ENCODE measurements at regions not wholly inside any gene's neighbourhood (a gene's known extent, or its start where the extent isn't known, plus 50 kb on each side); places are given as distances from the start of the nearest gene placed in this dataset.

DNA sequence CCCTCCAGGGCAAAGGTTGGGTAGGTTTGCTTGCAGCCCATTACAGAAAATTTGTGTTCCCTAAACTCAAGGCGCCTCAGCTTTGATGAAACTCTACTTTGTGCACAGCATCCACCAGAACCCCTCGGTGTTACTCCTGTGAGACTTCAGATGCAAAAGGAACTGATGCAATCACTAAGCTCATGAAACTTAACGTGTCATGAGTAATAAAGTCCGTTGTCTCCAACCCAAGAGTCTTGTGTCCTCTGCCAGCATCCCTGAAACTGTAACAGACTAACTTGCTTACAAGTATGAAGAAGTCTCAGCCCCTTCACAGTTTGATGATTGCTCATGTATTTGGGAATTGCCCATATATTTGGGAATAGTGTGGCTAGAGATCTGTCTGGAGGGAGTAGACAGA, 74.8 kb upstream of the MARCHF10 start:
- ATAC-seq (no peak), DNase-seq (ENCODE audit: low spot score) (no peak)

DNA sequence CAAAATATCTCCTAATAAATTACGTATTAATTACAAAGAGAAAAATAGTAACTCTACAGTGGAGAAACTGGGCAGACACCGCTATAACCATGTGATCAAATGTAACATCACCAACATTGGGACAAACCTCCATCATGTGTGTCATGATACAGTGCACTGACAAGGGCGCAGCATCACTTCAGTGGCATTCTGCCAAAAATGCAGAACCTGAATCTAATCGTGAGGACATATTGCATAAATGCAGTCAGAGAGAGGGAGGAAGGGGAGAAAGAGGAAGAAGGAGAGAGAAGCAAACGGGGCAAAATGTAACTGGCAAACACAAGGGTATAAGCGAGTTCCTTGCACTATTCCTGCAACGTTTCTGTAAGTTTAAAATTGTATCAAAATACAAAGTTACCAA, 74.2 kb upstream of the MARCHF10 start:
- no peak for DNase-seq (ENCODE audit: low spot score)
- no peak for ATAC-seq

DNA sequence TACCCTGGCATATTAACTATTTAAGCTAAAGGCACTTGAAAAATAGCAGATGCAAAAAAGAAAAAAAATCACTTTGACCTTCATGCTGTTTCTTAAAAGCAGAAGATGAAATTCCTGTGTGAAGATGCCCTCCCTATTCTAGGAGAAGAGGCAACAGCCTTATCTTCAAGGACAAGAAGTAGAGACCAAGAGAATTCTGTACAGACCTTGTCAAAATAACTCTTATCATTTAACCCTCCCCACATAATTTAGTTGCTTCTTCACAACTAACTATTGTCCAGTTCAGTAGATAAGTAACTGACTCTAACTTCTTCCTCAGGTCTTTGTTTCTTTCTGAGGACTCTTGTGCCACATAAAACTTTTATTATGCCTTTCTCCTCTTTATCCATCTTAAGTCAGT, 72.0 kb upstream of the MARCHF10 start:
- ATAC-seq (no peak), DNase-seq (ENCODE audit: low spot score) (no peak)

DNA sequence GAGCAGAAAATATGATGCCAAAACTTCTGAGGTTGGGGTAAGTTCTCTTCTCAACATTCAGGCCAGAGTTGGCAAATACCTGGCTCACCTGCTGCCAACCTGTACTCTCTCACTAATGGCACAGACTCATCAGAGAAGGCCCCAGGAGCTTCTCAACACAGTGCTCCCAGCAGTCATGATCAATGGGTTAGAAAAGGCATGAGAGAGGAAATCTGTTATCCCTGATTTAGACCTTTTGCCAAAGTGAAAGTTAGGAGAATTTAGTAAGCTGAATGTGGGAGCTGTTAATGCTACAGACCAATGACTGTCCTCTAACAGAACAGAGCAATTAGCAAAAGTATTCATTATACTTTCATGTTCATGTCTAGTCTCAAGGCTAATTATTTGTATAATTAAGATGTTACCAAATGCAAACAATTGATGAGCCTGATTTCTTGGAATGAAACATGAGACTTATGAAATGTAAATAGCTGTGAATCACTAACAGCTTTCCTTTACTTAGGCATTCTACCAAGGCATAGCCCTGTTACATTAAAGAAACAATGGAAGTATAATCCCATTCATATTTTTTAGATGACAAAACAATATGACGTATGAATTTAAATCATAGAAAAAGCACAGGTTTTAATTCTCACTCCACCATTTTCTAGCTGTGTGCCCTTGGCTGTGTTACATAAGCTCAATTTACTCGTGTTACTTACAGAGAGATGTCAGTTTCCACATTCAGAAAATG, 68.7 kb upstream of the MARCHF10 start:
- no peak for DNase-seq (ENCODE audit: low spot score)
- no peak for ATAC-seq

DNA sequence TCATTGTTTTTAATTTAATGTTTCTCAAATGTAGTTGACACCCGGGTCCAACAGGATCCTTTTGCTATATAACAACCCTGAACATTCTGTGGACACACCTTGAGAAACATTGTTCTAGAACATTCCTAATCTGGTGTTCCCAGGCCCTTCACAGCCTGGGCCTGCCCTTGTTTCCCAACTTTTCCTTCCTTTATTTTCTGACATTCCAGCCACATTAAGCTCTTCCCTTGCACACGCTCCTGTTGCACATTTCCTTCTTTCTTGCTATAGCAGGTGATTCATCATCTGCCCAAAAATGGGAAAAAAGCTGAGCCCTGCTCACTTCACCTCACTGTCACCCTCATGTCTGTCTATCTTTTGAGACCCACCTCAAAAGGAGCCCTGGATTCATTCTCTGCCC, 67.9 kb upstream of the MARCHF10 start:
- ATAC-seq (no peak), DNase-seq (ENCODE audit: low spot score) (no peak)

DNA sequence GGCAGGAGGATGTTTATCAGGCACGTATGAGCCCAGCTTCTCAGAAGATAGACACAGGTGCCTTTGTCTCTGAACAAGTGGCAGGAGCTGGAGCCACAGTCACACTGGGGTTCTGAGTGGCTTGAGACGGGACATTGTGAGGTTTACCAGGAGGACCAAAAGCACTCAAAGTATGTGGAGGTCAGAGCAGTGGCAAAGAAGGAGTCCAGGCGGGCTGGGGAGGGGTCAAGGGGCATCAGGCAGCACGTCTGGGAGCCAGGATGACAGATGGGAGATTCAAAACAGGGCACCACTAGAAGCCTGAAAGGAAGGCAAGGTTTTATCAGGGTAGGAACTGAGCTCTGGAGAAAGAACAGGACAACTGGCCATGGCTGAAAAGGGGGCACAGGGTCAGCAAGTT, 67.2 kb upstream of the MARCHF10 start:
- ATAC-seq: no peak
- no peak for DNase-seq (ENCODE audit: low spot score)

DNA sequence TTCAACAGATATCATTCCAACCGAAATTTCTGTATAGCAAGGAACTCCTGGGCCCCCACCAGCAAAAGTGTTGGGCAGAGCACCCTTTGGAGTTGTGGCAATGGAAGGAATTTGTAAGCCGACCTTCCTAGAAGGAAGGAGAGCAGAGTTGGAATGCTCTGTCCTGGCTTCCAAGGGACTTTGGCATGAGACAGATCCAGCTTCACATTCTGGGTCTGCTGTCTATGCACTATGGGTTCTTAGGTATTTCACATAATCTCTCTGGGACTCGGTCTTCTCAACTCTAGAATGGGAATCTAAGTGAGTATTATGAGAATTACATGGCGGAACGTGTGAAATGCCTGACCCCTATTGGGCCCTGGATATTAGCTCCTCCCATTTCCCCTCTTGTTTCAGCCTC, 63.2 kb upstream of the MARCHF10 start:
- DNase-seq (ENCODE audit: low spot score): no peak
- no peak for ATAC-seq

DNA sequence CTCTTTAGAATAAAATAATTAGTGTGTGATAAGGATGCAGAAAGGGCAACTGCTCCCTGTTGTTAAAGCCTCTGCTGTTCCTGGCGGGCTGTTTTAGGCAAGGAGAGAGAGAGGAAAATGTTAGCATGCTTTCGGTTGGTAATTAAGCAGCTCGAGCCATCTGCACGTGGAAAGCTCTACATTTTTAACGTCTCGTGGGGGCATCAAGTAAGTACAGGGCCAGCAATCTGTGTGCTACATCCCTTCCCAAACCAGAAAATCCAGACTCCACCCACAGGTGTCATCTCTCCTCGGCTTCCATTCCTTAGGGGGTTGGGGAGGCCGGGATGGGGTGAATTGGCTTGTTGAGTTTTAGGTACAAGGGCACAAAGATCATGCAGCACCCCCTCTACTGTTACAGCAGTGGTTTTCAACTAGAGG, 62.4 kb upstream of the MARCHF10 start:
- no peak for DNase-seq (ENCODE audit: low spot score)
- ATAC-seq: no peak

DNA sequence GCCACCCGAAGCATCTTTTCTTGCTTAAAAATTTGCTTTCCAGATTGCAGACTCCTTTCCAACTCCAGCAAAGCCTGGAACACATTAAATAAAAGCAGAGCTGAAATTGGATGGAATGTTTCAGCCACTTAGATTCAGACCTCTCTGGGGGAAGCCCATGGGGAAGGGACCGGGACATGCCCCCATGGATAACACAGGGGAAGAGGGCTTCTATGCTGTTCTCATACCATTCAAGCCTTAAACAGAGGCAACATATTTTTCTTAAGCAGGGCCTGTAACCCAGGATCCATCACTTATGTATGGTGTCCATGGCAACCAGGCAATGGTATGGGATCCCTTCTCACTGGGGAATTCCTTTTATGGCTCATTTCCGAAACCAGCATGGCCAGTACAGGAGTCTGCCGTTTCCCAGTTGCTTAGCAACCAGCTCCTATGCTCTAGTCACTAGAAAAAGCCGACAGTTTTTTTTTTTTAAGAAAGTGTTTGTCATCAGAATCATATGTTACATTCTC, 62.0 kb upstream of the MARCHF10 start:
- DNase-seq (ENCODE audit: low spot score): no peak
- no peak for ATAC-seq

DNA sequence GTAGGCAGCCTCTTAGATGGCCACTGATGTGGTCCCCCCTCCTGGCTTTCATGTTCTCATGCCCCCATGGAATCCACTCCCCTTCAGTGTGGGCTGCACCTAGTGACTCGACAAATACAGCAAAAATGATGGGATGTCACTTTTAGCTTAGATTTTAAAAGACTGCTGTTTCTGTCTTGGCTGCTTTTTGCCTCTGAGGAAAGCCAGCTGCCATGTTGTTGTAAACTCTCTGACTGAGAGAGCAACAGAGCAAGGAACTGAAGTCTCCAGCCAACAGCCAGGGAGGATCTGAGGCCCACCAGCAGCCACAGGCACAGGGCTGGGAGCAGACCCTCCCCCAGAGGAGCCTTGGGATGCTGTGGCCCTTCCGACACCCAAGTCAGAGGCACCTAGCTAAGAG, 60.6 kb upstream of the MARCHF10 start:
- no peak for DNase-seq (ENCODE audit: low spot score)

DNA sequence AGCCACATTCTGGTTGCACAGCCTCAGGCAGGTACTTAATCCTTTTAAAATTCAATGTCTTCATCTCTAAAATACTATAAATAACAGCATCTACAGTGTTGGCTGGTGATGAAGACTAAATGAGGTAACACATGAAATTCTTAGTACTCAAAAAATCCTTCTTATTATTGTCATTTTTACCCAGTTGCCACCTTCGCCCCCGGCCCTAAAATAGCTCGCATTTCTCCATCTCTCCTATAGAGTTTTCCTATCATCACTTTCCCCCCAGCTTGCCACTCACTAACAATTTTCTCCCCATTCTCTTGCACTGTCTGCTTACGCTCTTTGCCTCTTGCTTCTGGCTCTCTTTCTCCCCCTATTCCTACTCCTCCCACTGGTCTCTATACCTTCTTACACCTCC, 59.9 kb upstream of the MARCHF10 start:
- ATAC-seq: no peak
- no peak for DNase-seq (ENCODE audit: low spot score)

More for the DNA sequence above, 60.6 kb upstream of the MARCHF10 start:
- ATAC-seq: no peak

DNA sequence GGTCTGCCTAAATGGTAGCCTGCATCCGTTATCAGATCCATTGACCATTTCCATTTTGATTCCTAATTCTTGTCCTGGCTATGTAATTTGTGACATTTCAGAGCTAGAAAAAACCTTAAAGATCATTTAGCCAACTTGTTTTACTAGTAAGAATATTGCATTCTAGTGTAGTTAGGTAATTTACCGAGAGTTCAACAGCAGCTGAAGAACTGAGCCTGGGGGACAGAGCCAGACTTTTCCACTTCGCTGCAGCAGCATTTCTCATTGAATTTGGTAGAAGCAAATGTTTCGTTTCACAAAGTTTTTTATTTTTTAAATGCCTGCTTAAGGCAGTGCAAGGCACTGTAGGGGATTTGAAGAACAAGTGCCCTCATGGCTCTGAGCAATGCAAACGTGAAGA, 59.2 kb upstream of the MARCHF10 start:
- DNase-seq (ENCODE audit: low spot score): no peak
- no peak for ATAC-seq

DNA sequence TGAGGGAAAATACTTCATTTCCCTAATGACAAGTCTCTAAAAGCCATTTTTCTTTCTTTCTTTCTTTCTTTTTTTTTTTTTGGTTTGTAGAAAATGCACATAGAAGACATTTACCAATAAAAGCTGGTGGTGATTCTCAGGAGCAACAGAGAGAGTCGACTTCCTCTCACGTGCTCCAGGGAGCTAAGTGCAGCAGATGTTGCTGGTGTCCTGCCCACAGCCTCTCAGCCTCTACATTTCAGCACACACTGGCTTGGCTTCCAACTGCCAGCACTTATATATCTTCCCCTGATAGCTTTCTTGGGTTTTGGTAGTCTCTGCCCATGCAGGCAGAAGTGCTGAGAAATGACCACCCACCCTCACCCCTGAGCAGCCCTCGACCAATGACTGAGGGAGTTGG, 58.4 kb upstream of the MARCHF10 start:
- ATAC-seq (no peak), DNase-seq (ENCODE audit: low spot score) (no peak)

DNA sequence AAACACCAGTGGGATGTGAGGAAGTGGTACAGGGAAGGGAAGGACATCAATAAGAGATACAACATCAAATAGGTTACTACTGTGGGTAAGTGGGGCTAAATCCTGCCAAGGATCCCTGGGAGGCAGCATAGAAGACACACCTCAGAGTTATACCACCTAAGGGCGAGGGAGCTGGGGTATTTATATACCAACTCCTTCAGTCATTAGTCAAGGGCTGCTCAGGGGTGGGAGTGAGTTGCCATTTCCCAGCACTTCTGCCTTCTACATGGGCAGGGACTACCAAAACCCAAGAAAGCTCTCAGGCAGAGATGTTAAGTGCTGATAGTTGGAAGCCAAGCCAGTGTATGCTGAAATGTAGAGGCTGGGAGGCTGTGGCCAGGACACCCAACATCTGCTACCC, 57.5 kb upstream of the MARCHF10 start:
- ATAC-seq (no peak), DNase-seq (ENCODE audit: low spot score) (no peak)

DNA sequence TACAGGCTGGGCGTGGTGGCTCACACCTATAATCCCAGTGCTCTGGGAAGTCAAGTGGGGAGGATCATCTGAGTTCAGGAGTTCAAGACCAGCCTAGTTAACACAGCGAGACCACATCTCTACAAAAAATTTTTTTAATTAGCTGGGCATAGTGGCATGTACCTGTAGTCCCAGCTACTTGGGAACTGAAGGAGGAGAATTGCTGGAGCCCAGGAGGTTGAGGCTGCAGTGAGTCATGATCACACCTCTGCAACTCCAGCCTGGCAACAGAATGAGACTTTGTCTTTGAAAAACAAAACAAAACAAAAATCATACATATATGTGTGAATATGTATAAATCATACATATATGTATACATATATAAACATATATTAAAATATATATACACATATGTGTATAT, 54.1 kb upstream of the MARCHF10 start:
- DNase-seq (ENCODE audit: low spot score): no peak
- no peak for ATAC-seq

DNA sequence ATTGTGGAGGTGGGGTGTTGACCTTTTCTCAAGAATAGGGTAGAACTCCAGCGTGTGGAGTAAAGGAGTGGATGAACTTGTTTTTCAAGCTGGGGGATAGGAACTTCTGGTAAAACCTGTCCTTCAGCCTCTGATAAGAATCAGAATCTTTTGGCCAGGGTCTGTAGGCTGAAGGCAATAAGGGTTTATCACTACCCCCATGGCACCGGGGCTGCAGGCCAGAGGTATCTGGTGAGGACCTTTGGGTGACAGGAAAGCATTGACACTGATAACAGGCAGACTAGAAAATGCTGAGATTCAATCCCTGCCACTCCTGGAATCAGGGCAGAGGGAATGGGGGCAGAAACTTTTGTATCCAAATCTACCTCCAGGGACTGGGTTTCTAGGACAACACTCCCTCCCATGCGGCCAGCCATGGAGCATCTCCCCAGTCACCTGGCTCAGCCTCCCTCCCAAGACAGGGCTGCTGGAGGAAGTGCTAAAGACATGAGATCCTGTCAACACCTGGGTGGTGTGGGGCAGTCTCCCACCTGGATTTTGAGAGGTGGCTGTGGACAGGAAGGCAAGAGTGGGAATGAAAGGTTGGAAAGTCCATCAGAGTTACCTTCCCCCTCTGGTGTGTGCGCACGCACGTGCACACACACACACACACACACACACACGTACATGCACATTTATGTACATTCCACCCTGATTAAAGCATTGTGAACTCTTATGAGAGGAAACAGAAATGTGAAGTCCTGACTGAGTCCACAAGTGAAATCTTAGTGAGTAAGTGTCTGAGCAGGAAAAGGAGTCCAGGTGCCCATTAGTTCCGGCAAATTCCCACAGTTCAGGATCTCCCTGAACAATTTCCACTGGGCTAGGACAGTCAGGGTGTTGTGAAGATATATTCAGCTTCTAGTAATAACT, 53.1 kb upstream of the MARCHF10 start:
- DNase-seq (ENCODE audit: low spot score) (no peak), ATAC-seq (no peak)

DNA sequence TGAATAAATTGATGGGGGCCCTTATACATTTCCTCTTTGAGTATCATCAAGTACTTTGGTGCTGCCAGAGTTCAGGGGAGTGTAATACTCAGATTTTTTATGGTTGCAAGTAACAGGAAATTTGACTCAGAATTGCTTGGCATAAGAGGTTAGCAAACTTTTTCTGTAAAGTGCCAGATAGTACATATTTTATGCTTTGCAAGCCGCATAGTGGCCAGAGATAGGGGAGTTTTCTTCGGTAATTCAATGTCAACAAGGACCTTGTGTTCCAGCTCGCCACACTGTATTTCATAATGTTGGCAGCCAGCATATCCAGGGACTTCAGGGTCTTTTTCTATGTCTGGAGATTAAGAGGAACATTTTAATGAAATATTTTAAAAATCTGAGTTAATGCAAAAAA, 51.0 kb upstream of the MARCHF10 start:
- ATAC-seq: no peak
- no peak for DNase-seq (ENCODE audit: low spot score)

All from left lobe of liver (tissue), 2 donors.